ENCODE measurements at regions not wholly inside any gene's neighbourhood (a gene's known extent, or its start where the extent isn't known, plus 50 kb on each side); places are given as distances from the start of the nearest gene placed in this dataset.
"Not testable (repeated sequence)": the region's sequence is repeated elsewhere in the genome, so short reads cannot be mapped to it uniquely, and the experiment has no call there.

DNA sequence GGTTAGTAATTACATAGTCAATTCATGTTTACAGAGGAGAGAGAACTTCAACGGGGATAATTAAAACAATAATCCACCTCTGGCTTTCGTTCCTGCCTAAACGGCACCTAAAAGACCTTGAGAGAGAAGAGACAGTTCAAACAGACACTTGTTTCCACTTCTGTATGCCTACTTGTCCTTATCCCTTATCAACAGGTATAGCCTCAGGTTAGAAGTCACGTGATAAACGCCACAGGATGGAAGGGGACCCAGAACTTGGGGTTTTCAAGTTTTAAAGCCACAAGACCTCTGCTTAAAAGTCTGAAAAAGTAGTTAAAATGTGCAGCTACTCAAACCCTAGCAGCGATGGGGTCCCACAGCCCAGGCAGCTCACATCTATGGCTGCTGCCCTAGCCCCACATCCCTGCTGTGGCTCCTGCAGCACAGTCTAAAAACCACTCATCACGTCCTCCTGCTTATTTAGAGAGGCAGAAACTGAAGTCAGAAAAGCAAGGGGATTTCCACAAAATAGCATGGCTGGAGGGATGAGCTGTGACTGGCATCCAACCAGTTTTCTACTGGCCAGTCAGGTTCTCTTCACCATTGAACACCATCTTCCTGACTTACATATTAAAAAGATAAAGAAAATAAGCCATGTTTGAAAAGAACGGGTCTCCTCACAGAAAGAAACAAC lies 51.2 kb upstream of the SEC16B start:
- DNase-seq: no peak

DNA sequence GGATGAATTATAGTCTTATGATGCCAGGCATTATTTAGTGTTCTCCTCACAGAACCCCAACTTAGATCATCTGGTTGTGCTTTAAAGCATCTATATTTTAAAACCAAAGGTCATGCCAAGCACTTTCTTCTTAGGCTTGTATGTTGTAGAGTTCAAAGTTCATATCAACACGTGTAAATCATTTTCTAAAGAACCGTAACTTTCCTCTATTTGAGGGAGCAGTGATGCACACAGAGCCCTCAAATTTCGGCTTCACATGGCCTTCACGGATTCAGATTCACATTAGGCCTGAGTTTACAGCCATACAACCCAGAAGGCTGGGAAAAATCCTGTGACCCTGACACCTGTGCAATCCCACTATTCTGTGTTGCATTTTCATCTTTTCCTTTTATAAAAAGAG lies 52.1 kb upstream of the SEC16B start:
- no peak for DNase-seq

DNA sequence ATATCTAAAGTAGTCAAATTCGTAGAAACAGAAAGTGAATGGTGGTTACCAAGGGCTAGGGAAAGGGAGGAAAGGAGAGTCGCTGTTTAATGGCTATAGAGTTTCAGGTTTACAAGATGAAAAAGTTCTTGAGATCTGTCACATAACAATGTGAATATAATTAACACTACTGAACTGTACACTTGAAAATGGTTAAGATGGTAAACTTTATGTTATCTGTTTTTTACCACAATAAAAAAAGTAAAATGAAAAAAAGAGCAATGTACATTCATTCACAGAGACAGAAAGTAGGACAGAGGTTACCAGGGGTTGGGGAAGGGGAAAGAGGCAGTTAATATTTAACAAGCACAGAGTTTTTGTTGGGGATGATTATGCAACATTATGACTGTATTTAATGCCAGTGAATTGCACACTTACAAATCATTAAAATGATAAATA lies 53.3 kb upstream of the SEC16B start:
- DNase-seq: no peak

DNA sequence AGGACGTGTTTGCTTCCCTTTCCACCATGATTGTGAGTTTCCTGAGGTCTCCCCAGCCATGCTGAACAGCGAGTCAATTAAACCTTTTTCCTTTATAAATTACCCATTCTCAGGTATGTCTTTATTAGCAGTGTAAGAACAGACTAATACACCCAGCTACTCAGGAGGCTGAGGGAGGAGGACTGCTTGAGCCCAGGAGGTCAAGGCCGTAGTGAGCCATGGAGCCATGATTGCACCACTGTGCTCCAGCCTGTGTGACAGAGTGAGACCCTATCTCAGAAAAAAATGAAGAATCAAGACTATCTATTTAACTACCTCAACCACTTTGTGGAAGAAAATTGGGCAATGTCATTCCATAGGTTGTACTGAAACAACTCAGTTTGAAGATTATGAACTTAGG lies 54.6 kb upstream of the SEC16B start:
- DNase-seq: no peak

DNA sequence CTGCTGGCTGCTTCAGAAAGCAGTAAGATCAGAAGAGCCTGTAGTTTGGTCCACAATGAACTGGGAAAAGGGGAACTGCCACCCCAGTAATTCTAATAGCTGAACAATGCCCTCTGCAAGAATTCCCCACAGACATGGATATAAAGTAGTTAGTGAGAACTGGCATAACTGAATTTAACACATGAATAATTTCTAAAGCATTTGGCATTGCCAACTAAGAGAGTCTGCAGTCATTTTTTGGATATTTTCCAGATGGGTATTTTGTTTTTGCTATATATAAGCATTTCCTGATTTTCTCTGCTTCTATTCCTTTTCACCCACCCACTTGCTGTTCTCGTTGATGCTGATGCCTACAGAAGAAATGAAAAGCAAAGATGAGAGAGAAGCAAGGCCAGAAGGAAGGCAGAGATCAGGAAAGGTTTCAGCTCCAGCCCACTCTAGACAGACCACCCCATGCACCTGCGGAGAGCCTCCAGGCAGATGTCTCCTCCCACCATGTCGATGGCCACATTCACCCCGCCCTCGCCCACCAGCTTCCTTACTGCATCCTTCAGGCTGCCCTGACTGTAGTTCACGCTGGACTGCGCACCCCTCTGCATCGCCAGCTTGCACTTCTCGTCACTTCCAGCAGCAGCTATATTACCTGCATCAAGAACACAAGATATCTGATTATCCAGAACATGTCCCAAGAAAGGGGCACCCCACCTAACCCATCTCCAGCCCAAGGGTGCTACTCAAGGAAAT lies 55.9 kb upstream of the SEC16B start:
- DNase-seq: no peak

DNA sequence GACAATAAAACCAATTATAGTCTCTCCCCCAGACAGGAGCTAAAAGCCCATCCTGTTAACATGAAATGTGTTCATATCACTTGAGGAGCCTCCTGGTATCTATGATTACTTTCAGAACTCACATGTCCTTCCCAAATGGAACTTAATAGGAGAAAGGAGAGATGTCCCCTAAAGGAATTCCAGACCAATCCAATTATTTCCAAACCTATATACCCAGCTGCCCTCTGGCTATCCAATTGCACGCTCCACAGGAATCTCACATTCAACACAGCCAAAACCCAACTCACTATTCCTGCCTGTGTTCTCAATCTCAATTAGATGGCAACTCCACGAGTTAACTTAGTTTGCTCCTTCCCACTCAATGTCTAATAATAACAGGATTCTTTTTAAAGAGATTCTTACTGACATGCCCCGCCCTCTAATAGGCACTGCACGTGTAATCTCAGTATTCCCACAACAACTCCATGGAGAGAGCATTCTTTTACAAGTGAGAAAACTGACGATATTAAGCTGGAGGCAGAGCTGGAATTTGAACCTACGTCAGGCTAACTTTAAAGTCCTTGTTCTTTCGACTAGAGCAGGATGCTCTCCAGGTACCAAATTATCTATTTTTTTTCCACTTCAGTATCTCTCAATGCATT lies 59.1 kb upstream of the SEC16B start:
- no peak for DNase-seq

DNA sequence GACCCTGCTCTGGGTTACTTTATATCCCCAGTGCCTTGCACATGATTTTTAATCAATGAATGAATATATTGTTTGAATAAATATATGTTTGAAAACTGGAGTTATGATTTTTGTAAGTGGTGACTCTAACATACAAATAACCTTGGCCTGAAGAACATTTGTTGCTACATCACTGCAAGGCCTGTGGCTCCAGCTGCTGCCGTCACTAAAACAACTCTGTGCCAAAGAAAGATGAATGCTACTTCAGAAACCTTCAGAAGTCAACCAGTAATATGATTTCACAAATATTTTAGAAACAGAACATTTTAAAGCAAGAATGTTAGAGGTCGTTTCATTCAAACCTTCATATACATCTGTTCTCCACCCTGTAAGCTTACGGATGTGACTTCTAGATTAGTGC lies 60.6 kb upstream of the SEC16B start:
- no peak for DNase-seq

DNA sequence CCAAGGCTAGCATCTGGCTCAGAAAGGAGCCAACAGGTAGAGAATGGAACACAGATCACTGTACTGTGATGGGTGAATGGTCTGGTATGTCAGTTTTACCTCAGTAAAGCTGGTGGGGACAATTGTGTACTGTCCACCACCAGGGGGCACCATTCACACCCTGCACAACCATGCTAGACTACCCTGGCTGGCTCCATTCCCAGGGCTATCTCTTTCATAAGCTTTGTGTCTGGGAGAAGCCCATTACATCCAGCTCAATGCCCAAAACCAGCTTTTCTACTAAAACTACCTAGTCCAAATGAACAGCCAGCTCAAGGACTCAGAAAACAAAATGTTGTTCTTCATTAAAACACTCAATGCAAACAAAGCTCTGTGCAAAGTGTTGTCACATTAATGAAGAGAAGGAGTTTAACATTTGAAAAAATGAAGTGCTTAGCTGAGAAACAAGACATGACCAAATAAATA lies 62.0 kb upstream of the RASAL2 start:
- DNase-seq: peak; percentile 45

DNA sequence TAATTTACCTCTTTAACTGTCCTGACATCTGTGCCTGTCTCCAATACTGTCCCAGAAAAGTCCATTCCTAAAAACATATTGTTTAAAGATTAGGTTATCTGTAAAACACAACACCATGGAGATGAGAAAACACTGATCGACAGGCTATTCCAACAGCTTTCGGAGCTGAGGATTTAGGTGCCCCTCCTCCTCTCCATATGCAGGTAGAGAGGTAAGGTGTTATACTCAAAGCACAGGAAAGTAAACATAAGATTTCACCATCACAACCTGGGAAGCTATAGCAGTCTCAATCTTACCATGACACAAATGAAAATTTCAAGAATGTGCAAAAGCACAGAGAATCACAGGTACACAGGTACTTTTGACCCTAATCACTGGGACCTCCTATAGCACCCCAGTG lies 60.9 kb upstream of the RASAL2 start:
- DNase-seq: no peak

DNA sequence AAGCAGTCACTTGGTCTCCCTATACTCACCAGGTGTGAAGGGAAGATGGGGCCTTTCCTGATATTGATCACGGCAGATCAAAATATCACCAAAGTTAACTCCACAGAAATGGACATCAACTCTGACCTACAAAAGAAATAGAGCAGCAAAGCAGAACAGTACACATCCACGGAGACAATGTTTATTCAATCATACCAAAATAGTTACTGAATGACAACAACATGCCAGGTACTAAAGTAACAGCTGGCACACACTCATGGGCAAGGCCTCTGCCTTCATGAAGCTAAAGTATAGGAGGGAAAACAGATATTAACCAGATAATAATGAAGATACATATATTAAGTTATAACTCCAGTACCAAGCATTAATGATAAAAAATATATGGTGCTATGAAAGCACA lies 59.2 kb upstream of the RASAL2 start:
- no peak for DNase-seq

DNA sequence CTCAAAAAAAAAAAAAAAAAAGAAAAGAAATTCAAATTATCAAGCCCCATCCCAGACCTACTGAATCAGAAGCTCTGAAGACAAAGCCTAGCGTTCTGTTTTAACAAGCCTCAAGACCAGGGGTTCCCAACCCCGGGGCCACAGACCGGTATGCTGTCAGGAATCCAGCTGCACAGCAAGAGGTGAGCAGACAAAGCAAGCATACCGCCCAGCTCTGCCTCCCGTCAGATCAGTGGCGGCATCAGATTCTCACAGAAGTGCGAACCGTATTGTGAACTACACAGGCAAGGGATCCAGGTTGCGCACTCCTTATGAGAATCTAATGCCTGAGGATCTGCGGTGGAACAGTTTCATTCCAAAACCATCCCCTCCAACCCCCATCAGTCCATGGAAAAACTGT lies 57.8 kb upstream of the RASAL2 start:
- DNase-seq: no peak

DNA sequence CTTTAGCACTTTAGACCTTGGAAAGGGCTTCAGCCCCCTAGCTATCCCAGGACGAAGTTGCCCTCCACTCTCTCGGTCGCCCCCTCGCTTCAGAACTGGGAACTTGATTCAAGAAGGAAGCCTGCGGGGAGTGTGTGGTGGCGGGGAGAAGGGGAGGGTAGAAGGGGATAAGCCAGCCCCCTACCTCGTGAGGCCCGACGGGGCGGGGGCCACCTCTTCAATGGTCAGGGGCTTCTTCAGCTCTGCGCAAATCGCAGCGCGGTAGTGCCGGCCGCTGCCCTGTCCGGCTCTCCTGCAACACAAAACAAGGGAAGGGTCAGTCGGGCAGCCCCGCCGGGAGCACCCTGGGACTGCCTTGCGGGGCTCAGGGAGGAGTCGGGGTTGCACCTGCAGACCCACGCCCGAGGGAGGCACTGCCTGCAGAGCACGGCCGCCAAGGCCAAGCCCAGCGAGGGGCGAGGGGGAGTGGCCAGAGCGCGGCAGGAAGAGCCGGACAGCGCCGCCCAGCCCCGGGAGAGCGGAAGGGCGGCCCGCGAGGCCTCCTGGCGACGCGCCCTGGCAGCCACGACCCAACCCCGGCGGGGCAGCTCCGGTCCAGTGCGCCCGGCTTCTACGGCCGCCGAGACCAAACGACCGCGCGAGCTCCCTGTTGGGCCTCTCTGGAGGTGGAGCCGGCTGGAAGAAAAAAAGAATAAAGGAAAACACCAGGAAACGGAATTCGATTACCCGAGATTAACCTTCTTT lies 56.2 kb upstream of the RASAL2 start:
- peak; percentile 31 for DNase-seq

DNA sequence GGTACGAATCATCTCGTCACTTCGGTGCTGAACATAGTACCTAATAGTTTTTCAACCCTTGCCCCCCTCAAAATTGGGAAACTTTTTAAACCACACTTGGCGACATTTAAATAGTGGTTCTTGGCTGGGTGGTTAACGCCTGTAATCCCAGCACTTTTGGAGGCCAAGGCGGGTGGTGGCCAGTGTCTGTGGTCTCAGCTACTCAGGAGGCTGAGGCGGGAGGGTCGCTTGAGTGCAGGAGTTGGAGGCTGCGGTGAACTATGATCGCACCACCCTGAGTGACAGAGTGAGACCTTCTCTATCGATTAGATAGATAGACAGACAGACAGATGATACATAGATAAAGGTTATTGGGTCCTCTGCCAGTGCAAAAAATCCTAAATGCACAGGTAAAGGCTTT lies 55.5 kb upstream of the RASAL2 start:
- DNase-seq: no peak

DNA sequence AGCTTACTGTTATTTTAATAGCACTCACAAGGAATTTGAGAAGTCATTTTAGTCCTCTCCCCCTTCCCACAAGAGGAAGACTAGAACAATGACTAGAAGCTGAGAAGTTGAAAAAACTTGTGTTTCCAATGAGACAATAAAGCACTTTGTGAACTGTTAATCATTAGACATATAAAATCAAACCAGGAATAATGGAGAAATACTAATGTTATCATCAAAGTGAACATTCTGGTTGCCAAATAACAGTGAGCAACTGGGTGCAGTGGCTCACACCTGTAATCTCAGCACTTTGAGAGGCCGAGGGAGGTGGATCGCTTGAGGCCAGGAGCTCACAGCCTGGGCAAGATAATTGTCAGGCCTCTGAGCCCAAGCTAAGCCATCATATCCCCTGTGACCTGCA lies 54.0 kb upstream of the RASAL2 start:
- no peak for DNase-seq

DNA sequence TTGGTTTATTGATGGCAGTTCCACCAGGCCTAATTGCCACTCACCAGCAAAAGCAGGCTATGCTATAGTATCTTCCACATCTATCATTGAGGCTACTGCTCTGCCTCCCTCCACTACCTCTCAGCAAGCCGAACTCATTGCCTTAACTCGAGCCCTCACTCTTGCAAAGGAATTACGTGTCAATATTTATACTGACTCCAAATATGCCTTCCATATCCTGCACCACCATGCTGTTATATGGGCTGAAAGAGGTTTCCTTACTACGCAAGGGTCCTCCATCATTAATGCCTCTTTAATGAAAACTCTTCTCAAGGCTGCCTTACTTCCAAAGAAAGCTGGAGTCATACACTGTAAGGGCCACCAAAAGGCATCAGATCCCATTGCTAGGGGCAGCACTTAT lies 50.0 kb upstream of the RASAL2 start:
- DNase-seq: not testable (repeated sequence)

All from skin of body (tissue), 1 donor.